NCI-H2196 treated with DMSO at 0.1 percent for 48 hours (cell line): ENCODE measurements at regions not wholly inside any gene's neighbourhood (a gene's known extent, or its start where the extent isn't known, plus 50 kb on each side); places are given as distances from the start of the nearest gene placed in this dataset.

Source experiments
- DNase-seq: peaks from one replicate; lab custom pipeline; 2025; ENCODE audit not compliant: unreplicated experiment; lab: John Stamatoyannopoulos, UW

DNA sequence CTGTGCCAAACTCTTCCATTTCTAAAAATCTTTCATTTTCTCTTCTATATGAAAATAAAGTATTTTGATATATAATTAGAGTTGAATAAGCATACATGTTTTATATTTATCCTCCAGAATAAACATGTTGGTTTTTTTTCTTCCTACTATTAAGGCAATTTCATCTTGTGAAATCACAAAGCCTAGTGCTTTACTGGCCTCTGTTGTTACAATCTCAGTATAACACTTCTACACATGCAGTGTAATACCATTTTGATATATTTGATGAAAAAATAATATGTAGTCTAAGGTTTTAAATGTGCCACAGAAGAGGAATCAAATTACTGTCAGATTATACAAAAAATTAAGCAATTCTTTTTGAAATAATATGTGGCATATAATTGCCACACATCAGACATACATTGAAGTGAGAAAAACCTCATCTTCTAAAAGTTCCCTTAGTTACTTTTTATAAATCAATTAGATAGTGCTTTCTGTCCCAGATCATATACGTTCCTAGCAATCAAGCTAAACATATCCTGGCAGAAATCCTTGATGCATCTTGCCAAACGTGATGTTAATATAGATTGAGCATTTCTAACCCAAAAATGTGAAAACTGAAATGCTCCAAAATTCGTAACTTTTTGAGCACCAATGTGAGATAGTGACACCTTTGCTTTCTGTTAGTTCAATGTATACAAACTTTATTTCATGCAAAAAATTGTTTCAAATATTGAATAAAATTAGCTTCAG, 225.1 kb upstream of the MANEA start:
- DNase-seq, result no peak

DNA sequence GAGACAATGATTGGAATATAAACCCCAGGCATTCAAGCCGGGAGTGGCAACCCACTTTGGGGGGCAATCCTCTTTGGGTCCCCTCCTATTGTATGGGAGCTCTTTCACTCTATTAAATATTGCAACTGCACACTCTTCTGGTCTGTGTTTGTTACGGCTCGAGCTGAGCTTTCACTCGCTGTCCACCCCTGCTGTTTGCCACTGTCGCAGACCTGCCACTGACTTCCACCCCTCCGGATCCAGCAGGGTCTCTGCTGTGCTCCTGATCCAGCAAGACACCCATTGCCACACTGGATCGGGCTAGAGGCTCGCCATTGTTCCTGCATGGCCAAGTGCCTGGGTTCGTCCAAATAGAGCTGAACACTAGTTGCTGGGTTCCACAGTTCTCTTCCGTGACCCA, 222.8 kb upstream of the MANEA start:
- DNase-seq, result no peak

DNA sequence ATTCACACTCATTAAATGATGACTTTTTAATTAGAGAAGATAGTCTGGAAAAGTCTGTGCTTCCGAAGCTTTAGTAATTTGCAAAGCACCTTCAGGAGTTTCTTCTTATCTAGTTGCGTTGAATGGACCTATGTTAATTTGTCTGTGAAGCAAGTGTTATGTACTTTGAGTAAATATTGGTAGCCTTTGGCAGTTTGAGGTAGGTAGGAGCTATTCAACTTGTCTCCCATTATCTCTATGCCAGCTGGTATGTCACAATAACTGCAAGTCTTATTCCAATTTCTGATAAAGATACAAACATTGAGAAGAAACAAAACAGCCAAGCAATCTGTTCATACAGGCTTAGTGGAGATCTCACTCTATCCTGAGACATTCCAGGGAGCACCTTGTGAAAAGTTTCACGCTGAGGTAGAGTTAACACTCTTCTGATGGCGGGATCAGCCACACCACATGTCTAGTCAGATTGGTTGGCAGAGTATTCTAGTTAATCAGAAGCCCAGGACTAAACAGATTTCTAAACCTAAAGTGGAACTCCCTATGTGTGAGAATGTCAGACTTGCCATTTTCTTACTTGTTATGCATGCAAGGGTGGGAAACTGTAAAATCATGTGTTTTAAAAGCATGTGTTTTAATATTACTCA, 219.8 kb upstream of the MANEA start:
- DNase-seq, result no peak

DNA sequence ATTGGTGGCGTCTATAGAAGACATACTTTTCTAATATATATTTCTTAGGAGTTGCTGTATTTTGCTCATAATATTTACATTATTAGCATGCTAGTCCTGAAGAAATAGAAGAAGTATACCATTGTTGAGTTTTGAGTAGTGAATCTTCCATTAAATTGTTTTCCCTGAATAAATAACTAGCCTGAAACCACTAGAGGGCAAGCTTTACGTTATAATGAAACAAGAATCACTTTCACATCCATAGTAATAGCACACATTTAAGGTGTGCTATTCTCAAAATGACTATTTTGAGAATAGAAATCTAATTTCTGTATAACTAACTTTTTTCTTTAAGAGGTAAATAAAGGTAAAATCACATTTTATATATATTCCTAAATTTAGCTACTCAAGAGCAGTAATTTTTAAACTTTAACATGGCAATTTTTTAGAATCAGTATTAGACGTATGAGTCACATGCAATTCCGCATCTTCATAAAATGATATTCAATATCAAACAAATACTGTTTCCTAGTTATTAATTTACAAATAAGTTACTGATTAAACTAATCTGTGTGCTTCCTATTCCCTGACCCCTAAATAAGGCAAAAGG, 213.2 kb upstream of the MANEA start:
- peak; percentile 4 for DNase-seq

DNA sequence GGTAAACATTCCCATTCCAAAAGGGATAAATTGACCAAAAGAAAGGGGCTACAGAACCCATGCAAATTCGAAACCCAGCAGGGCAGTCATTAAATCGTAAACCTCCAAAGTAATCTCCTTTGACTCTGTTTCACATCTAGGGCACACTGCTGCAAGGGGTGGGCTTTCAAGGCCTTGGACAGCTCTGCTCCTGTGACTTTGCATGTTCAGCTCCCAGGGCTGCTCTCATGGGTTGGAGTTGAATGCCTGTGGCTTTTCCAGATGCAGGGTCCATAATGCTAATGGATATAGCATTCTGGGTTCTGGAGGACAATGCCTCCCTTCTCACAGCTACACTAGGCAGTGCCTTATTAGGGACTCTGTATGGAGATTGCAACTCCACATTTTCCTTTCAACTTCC, 211.9 kb upstream of the MANEA start:
- DNase-seq, result no peak

DNA sequence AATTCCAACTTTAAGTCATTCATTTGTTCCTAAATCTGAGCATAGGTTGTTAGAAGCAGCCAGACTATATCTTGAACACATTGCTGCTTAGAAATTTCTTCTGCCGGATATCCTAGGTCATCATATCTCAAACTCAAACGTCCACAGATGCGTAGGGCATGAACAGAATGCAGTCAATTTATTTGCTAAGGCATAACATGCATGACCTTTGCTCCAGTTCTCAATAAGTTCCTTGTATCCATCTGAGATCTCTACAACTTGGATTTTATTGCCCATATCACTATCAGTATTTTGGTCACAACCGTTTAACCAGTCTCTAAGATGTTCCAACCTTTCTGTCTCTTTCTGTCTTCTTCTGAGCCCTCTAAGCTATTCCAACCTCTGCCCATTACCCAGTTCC, 210.9 kb upstream of the MANEA start:
- no peak for DNase-seq

DNA sequence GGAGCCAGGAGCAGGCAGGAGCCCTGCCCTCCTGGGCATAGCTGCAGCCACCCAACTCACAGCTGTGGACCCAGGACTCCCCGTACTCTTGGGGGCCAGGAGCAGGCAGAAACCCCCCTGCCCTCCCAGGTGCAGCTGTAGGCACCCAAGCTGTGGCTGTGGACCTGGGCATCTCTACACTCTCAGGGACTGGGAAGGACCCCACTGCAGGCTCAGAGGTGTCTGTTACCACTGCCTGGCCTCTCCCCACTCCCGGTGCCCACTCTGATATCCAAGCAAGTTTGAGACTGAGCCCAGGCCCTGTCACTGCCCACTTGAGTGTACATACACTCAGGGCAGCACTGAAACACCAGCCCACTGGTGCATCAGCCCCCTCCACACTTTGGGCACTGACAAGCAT, 193.5 kb upstream of the MANEA start:
- DNase-seq, result no peak

DNA sequence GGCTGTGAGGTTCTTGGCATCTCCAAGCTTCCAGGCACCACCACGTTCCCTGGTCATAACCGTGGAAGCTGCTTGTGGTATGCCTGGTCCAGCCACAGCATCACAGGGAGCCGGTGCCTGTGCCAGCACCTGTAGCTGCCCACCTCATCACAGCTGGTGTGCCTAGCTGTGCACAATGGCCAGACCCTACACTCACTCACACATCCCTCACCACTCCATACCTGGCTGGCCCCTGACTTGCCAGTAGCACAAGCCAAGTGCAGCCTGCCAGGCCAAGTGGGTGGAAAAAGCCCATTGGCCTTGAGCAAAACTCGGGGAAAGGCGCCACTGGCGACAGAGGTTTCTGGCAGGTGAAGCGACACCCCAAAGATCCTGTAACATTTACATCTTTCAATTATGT, 192.3 kb upstream of the MANEA start:
- DNase-seq, result no peak

DNA sequence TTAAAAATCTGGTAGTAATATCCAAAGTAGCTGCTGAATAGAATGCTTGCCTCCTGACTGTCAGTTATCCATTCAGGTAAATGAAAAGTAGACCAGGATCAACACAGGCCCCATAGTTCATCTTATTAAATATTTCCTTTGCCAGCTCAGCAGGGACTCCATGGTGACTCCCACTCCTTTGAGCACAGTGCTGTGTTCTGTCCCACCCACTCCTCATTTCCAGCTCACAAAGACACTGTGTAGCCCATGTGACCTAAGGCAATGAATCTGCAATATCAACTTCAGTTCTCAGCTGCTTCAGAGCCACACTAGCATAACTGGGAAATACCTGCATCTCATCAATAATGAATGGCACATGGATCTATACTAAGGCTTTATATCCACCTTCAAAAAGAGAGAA, 189.5 kb upstream of the MANEA start:
- DNase-seq, result no peak

DNA sequence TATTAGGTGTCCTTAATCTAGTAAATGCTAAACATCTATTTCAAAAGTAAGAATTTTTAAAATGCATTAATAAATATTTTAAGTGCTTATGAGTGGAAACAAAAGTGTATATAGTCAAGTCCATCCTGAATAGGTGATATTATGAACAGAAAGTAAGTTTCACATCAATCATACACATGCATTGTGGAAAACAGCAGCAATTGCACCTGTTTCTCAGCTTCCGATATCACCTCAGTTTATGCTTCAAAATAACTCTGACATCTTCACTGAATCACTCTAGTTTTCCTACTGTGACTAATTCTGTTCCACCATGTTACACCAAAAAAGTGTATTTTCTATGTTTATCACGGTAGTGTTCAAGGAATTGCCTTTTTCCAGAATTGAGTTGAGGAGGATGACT, 172.6 kb upstream of the MANEA start:
- no peak for DNase-seq

DNA sequence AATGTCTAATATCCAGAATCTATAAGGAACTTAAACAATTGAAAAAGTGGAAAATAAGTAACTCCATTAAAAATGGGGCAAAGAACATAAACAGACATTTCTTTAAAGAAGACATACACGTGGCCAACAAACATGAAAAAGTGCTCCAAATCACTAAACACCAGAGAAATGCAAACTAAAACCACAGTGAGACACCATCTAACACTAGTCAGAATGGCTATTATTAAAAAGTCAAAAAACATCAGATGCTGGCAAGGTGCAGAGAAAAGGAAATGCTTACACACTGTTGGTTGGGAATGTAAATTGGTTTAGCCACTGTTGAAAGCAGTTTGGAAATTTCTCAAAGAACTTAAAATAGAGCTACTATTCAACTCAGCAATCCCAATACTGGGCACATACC, 169.2 kb upstream of the MANEA start:
- no peak for DNase-seq

DNA sequence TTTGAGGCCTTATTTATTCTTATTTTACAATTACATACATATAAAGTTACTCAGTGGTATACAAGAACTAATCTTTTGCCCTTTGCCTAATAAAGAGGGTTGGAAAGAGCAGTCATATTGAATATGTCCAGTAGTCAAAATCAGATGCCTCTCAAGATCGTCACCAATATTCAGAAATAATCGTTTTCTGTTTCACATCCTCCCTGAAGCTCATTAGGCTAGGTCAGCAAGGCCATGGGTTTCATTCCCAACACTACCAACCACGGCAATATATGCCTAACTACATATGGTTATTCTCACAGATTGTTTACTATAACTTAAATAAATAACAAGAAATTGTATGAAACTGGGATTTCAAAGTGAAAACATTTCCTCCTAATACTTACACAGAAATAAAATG, 167.2 kb upstream of the MANEA start:
- no peak for DNase-seq

DNA sequence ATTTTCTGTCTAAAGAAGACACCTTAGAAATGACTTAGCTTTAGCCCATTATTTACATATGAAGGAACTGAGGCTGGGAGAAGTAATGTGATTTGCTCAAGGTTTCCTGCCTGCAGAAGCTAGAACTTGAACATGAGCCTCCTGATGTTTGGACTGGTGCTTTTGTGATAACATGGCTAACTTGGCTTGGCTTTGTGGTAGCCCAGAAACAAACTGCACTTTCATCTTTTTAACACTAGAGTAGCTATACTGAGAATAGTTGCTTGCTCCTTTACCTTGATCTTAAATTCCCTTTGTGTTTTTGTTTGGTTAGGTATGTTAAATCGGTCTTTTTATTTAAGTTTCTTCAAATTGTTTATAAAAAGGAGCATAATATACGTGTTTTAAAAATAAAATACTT, 163.5 kb upstream of the MANEA start:
- no peak for DNase-seq

DNA sequence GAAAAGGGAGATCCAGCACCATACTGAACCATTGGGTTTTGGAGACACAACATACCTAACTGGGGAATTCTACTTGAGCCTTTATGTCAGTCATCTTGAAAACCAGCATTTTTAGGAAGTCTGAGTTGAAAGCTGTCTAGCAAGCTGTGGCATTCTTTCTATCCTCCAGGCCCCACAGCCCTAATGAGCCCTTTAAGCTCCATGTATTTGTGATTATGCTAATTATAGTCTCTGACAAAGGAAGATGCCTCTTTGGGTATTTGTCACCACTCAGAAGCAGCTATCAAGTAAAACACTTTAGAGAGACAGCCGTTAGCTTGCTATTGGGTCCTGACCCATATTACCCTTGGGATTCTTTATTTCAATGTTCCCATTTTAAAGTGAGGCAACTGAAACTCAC, 159.5 kb upstream of the MANEA start:
- no peak for DNase-seq

DNA sequence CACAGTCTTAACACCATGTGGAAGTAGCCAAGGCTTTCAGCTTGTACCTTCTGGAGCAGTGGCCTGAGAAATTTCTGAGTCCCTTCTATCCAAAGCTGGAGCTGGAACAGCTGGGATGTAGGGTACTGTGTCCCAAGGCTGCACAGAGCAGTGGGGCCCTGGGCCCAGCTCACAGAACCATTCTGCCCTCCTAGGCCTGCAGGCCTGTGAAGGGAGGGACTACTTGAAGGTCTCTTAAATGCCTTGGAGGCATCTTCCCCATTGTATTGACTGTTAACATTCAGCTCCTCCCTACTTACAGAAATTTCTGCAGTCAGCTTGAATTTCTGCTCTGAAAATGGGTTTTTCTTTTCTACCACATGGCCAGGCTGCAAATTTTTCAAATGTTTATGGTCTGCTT, 156.5 kb upstream of the MANEA start:
- DNase-seq, result no peak

DNA sequence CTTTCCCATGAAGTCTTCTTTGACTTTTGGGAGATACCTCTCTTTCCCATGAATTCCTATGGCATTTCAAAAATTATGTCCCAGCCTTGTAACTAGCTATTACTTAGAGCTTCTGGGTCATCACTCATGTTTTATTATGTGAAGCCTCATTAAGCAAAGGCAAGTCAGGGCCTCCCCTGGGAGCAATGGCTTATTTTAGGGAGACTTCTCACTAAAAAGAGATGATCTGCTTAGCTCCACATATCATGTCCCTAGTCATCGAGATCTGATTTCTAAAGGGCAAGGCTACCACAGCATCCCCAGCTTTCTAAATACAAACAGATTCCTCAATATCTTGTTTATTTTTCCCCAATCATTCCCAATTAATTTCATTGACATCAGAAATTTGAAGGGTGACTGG, 154.0 kb upstream of the MANEA start:
- no peak for DNase-seq

DNA sequence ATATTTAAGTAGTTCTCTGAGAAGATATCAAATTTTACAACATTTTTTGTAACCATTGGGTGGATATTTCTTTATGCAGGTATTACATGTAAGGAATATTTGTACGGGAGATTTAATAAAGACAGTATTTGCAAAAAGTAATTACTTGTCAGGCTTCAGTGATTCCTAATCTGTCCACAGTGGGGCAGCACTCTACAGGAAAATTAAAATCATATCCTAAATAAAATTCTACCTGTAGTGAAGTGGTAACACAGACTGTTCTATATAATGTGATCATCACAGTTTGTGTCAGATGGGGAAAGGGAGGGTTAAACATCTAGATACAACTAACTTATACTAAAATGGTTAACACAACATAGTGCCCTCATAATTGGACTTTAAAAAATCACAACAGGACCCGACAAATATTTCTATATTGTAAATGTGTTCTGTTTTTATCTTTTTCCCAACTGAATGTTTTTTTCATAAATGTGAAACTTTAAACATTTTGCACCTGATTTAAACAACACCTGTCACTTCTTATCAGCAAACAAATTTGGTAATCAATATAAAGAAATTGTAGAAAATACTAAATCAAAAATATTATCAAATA, 145.6 kb upstream of the MANEA start:
- DNase-seq, result peak; percentile 2

DNA sequence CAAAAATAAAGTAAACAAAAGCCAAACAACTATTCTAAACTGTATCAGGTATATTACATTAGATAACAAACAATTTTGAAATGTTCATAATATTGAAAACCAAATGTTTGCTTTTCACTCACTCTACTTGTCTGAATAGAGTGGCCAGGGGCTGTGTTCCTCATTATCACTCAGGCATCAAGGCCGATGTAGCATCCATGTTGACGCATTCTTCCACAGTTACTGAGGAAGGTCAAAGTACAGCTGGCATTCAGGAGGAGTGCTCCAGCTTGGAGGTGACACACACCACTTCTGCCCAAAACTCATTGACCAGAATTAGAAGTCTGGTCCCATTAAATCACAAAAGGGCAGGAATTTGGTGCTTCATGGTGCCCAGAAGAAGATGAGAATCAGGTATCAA, 137.6 kb upstream of the MANEA start:
- no peak for DNase-seq

DNA sequence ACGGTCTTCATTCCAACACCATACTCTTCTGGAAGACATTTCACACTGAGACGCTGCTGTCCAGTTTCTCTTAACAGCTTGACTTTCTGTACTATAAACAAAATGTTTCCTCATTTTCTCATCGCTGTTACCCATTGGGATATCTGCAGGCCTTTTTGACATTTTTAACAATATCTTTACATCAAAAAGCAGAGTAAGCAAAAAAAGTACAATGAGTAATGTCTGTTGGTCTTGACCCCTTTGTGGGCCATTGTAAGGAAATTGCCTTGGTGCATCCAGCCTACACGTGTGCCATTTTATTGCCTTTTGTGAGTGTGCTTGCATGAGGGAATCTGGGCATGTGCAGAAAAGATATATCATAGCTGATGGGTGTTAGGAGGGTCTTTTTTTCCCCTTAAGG, 129.1 kb upstream of the MANEA start:
- no peak for DNase-seq

DNA sequence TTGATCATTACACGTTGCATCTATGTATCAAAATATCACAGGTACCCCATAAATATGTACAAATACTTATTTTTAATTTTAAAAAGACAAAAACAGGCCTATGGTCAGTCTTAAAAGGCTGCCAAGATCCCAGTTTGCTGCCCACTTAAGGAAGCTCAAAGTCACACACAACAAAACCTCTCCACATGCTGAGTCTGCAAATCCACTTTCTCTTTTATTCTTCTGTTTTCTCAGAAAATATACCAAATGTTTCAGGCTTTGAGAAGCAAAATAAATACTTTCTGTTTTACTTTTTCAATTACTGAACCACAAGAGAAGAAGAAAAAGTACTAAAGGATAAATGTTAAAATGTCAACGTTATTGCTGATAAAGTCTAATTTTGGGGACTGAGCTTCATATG, 107.8 kb upstream of the MANEA start:
- DNase-seq, result no peak

DNA sequence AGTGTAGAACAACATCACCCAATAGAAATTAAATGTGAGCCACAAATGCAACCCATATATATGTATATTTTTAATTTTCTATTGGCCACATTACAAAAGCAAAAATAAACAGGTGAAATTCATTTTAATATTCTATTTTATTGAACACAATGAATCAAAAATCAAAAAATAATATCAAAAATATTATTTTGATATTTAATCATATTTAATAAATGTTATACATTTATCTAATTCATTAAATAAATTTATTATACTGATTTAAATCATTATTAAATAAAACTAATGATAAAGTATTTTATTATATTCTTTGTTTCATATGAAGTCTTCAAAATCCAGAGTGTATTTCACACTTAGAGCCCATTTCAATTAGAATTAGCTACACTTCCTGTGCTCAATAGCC, 98.4 kb upstream of the MANEA start:
- DNase-seq, result no peak

DNA sequence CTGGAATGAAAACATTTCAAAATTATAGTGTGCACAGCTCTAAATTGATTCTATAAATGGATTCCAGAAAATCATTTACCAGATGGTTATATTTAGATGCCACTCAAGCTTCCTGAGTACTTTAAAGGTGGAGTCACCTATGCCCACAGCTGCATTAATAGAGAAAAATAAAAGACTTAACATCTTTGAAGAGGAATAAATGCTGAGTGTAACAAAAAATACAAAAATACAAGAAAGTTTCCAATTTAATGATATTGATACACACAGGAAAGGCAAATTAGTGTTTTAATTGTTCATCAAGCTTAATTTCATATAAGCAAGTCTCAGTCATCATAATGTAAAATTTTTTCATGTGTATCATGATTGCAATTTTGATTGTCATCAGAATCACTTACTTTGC, 89.5 kb upstream of the MANEA start:
- DNase-seq, result no peak
